Hepatocyte (in vitro differentiated cells): ENCODE measurements at regions not wholly inside any gene's neighbourhood (a gene's known extent, or its start where the extent isn't known, plus 50 kb on each side); places are given as distances from the start of the nearest gene placed in this dataset.

Source experiments
- CTCF ChIP-seq: fragments of 200-600 bp; sonication (generic); IDR thresholded peaks from 2 replicates; pipeline ENCODE4 v1.5.1; 2016; ENCODE audit warnings: antibody characterized with exemption, mild to moderate bottlenecking; ENCODE audit not compliant: poor library complexity
- EZH2 ChIP-seq: fragments of 200-600 bp; sonication (generic); IDR thresholded peaks from 2 replicates; pipeline ENCODE4 v1.6.1; 2016; ENCODE audit warnings: antibody characterized with exemption, mild to moderate bottlenecking, borderline replicate concordance
- EZH2phosphoT487 ChIP-seq: fragments of 200-600 bp; sonication (generic); IDR thresholded peaks from one replicate; pipeline ENCODE4 v1.6.1; 2018; ENCODE audit warnings: antibody characterized with exemption, mild to moderate bottlenecking, low read depth, moderate library complexity; ENCODE audit not compliant: unreplicated experiment, severe bottlenecking

GRCh38 chr9:13388157-13388556, 108.7 kb upstream of the MPDZ start:
- TF ChIP-seq CTCF, result no peak
- TF ChIP-seq EZH2, result no peak
- TF ChIP-seq EZH2phosphoT487, result no peak
